IMR-90 (cell line): ENCODE measurements at regions not wholly inside any gene's neighbourhood (a gene's known extent, or its start where the extent isn't known, plus 50 kb on each side); places are given as distances from the start of the nearest gene placed in this dataset.

Experiments used
- MAFK ChIP-seq: IDR thresholded peaks from 2 replicates; pipeline ENCODE4 v1.6.1; 2012; ENCODE audit warnings: low read depth, low read length, improper control_type of control experiment
- POLR2A ChIP-seq: IDR thresholded peaks from 2 replicates; pipeline ENCODE4 v1.6.1; 2012; ENCODE audit warnings: mild to moderate bottlenecking, low read depth, low read length
- SMC3 ChIP-seq: fragments of 150-350 bp; IDR thresholded peaks from 2 replicates; pipeline ENCODE4 v1.6.1; 2016; ENCODE audit warnings: low read depth, mild to moderate bottlenecking, antibody characterized with exemption, low read length, moderate library complexity
- TF ChIP-seq, protein P1 (sequence below): conservative IDR thresholded peaks from 2 replicates; pipeline ENCODE4 v1.5.1; 2012; ENCODE audit warnings: mild to moderate bottlenecking, low read depth, low read length, improper control_type of control experiment

DNA sequence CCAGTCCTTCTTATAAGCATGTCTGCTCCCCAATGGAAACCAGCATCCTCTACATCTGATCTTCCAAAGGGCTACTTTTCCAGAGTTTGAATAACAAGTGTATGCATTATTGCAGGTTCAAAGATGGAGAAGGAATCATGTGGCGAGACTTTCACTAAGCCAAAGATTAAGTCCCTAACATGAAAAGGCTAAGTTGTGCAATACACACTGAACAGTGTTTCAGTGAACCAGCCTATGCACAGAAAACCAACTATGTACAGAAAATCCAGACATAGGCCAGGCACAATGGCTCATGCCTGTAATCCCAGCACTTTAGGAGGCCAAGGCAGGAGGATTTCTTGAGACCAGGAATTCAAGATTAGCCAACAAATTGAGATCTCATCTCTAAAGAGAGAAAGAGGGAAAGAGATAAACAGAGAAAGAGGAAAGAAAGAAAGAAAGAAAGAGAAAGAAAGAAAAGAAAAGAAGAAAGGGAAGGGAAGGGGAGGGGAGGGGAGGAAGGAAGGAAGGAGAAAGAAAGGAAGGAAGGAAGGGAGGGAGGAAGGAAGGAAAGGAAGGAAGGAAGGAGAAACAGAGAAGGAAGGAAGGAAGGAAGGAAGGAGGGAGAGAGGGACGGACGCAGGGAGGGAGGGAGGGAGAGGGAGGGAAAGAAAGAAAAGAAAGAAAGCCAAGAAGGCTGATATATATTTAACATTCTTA, 181.7 kb downstream of the LTN1 start:
- TF ChIP-seq, protein P1, sequence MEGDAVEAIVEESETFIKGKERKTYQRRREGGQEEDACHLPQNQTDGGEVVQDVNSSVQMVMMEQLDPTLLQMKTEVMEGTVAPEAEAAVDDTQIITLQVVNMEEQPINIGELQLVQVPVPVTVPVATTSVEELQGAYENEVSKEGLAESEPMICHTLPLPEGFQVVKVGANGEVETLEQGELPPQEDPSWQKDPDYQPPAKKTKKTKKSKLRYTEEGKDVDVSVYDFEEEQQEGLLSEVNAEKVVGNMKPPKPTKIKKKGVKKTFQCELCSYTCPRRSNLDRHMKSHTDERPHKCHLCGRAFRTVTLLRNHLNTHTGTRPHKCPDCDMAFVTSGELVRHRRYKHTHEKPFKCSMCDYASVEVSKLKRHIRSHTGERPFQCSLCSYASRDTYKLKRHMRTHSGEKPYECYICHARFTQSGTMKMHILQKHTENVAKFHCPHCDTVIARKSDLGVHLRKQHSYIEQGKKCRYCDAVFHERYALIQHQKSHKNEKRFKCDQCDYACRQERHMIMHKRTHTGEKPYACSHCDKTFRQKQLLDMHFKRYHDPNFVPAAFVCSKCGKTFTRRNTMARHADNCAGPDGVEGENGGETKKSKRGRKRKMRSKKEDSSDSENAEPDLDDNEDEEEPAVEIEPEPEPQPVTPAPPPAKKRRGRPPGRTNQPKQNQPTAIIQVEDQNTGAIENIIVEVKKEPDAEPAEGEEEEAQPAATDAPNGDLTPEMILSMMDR: no peak
- TF ChIP-seq SMC3 (no peak), MAFK (no peak), POLR2A (no peak)
